Activated B cell treated with CpG ODN at 0.5 μM for 24 hours (primary cell): ENCODE measurements at regions not wholly inside any gene's neighbourhood (a gene's known extent, or its start where the extent isn't known, plus 50 kb on each side); places are given as distances from the start of the nearest gene placed in this dataset.
"Not testable (repeated sequence)": the region's sequence is repeated elsewhere in the genome, so short reads cannot be mapped to it uniquely, and the experiment has no call there.

ENCODE experiments used
- ATAC-seq: fragments of 200-7000 bp; cut with Tn5 transposase; one replicate; pipeline ENCODE4 v1.10.0; 2021; ENCODE audit warnings: low read depth, mild to moderate bottlenecking, moderate library complexity
- CTCF ChIA-PET: fragments of 350-600 bp; sonication (Branson Sonifier 250); formaldehyde crosslinking; loops from one replicate; lab custom pipeline; 2021; ENCODE audit warnings: antibody characterized with exemption; lab: Charles Lee
- POLR2A ChIA-PET: fragments of 350-600 bp; sonication (Branson Sonifier 250); formaldehyde crosslinking; loops from one replicate; lab custom pipeline; 2021; ENCODE audit warnings: antibody characterized with exemption; lab: Charles Lee
- DNase-seq: peaks from one replicate; pipeline ENCODE4 v3.0.0; 2022
- H3K27ac Mint-ChIP-seq: one replicate; pipeline ENCODE4 v1.8.0; 2020; ENCODE audit warnings: mixed read lengths
- H3K27me3 Mint-ChIP-seq: one replicate; pipeline ENCODE4 v1.8.0; 2021; ENCODE audit warnings: mixed read lengths
- H3K36me3 Mint-ChIP-seq: one replicate; pipeline ENCODE4 v1.8.0; 2021; ENCODE audit warnings: low read depth, mixed read lengths
- H3K4me1 Mint-ChIP-seq: one replicate; pipeline ENCODE4 v1.8.0; 2021; ENCODE audit warnings: mixed read lengths
- H3K4me3 Mint-ChIP-seq: one replicate; pipeline ENCODE4 v1.8.0; 2020; ENCODE audit warnings: mild to moderate bottlenecking, mixed read lengths
- H3K9me3 Mint-ChIP-seq: one replicate; pipeline ENCODE4 v1.8.0; 2020; ENCODE audit warnings: mixed read lengths
- intact Hi-C: fragments of 100-400 bp; cut with micrococcal nuclease; formaldehyde crosslinking; loops from one replicate; pipeline ENCODE4 v1.15.1; 2024
- TF ChIP-seq, protein P1 (sequence below): fragments of 200-600 bp; IDR thresholded peaks from one replicate; pipeline ENCODE4 v1.8.0; 2022; ENCODE audit warnings: antibody characterized with exemption, mild to moderate bottlenecking

GRCh38 chr20:12243327-12243726, 325.6 kb downstream of the BTBD3 start:
- TF ChIP-seq, protein P1, sequence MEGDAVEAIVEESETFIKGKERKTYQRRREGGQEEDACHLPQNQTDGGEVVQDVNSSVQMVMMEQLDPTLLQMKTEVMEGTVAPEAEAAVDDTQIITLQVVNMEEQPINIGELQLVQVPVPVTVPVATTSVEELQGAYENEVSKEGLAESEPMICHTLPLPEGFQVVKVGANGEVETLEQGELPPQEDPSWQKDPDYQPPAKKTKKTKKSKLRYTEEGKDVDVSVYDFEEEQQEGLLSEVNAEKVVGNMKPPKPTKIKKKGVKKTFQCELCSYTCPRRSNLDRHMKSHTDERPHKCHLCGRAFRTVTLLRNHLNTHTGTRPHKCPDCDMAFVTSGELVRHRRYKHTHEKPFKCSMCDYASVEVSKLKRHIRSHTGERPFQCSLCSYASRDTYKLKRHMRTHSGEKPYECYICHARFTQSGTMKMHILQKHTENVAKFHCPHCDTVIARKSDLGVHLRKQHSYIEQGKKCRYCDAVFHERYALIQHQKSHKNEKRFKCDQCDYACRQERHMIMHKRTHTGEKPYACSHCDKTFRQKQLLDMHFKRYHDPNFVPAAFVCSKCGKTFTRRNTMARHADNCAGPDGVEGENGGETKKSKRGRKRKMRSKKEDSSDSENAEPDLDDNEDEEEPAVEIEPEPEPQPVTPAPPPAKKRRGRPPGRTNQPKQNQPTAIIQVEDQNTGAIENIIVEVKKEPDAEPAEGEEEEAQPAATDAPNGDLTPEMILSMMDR, result no peak
- Mint-ChIP-seq H3K27me3 (no peaks in the 10 kb centered on the region), H3K4me3 (no peak overlapping the region), H3K36me3 (no peaks in the 10 kb centered on the region), H3K4me1 (no peaks in the 10 kb centered on the region), H3K27ac (no peak overlapping the region), H3K9me3 (peaks cover 3% of the 10 kb centered on the region)
- POLR2A ChIA-PET, result no interaction called here
- no peak for DNase-seq
- CTCF ChIA-PET, result no interaction called here
- no peak for ATAC-seq
- intact Hi-C loops, result no loop called here

DNA sequence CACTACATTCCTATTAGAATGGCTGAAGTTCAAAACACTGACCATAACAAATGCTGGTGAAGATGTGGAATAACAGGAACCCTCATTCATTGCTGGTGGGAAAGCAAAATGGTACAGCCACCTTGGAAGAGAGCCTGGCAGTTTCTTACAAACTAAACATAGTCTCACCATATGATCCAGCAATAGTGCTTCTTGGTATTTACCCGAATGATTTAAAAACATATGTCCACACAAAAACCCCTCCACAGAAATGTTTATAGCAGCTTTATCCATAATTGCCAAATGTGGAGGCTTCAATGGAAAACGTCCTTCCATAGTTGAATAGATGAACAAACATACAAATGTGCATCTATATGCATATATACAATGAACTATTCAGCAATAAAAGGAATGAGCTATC, 330.8 kb downstream of the BTBD3 start:
- H3K4me3 Mint-ChIP-seq, result no peak overlapping the region
- ChIA-PET CTCF (interaction anchor here (0.5 kb wide), 1 partner anchor 236 kb away, joined by 3 read pairs; no protein-coding TSS in a partner anchor), POLR2A (no interaction called here)
- ATAC-seq (no peak), DNase-seq (no peak)
- intact Hi-C loops, result no loop called here
- H3K27me3 Mint-ChIP-seq, result no peaks in the 10 kb centered on the region
- TF ChIP-seq, protein P1, result no peak
- H3K9me3 Mint-ChIP-seq, result peaks cover 5% of the 10 kb centered on the region
- H3K4me1 Mint-ChIP-seq, result no peaks in the 10 kb centered on the region
- H3K27ac Mint-ChIP-seq, result no peak overlapping the region
- no peaks in the 10 kb centered on the region for H3K36me3 Mint-ChIP-seq

DNA sequence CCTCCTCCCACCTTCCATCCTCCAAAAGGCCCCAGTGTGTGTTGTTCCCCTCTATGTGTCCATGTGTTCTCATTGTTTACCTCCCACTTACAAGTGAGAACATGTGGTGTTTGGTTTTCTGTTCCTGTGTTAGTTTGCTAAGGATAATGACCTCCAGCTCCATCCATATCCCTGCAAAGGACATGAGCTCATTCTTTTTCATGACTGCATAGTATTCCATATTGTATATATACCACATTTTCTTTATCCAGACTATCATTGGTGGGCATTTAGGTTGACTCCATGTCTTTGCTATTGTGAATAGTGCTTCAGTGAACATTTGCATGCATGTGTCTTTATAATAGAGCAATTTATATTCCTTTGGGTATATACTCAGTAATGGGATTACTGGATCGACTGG, 333.0 kb downstream of the BTBD3 start:
- H3K27me3 Mint-ChIP-seq, DNase-seq, CTCF ChIA-PET, H3K4me3 Mint-ChIP-seq, ATAC-seq, POLR2A ChIA-PET, H3K9me3 Mint-ChIP-seq, H3K36me3 Mint-ChIP-seq, H3K4me1 Mint-ChIP-seq, H3K27ac Mint-ChIP-seq, intact Hi-C loops: not testable (repeated sequence)

- Mint-ChIP-seq H3K27ac (no peak overlapping the region), H3K36me3 (no peaks in the 10 kb centered on the region), H3K4me1 (no peaks in the 10 kb centered on the region), H3K27me3 (no peaks in the 10 kb centered on the region), H3K4me3 (no peak overlapping the region), H3K9me3 (peaks cover 3% of the 10 kb centered on the region)
- TF ChIP-seq, protein P1, result no peak
- POLR2A ChIA-PET, result no interaction called here
- CTCF ChIA-PET, result no interaction called here
- ATAC-seq (no peak), DNase-seq (no peak)
- intact Hi-C loops, result no loop called here
Measured at GRCh38 chr20:12252793-12253192, 335.1 kb downstream of the BTBD3 start.

GRCh38 chr20:12255461-12255970, 337.8 kb downstream of the BTBD3 start:
- no peaks in the 10 kb centered on the region for H3K27me3 Mint-ChIP-seq
- DNase-seq (no peak), ATAC-seq (no peak)
- intact Hi-C loops, result no loop called here
- ChIA-PET CTCF (no interaction called here), POLR2A (no interaction called here)
- H3K9me3 Mint-ChIP-seq, result peaks cover 2% of the 10 kb centered on the region
- H3K27ac Mint-ChIP-seq, result no peak overlapping the region
- H3K4me3 Mint-ChIP-seq, result no peak overlapping the region
- H3K4me1 Mint-ChIP-seq, result no peaks in the 10 kb centered on the region
- H3K36me3 Mint-ChIP-seq, result no peaks in the 10 kb centered on the region
- TF ChIP-seq, protein P1, result no peak

GRCh38 chr20:12256806-12257205, 339.1 kb downstream of the BTBD3 start:
- Mint-ChIP-seq H3K27ac (no peak overlapping the region), H3K4me1 (no peaks in the 10 kb centered on the region), H3K27me3 (no peaks in the 10 kb centered on the region), H3K9me3 (no peaks in the 10 kb centered on the region), H3K36me3 (no peaks in the 10 kb centered on the region), H3K4me3 (no peak overlapping the region)
- TF ChIP-seq, protein P1, result no peak
- ChIA-PET CTCF (no interaction called here), POLR2A (no interaction called here)
- no peak for ATAC-seq
- intact Hi-C loops, result no loop called here
- no peak for DNase-seq
